Retinal pigment epithelial cell (primary cell): ENCODE measurements at regions not wholly inside any gene's neighbourhood (a gene's known extent, or its start where the extent isn't known, plus 50 kb on each side); places are given as distances from the start of the nearest gene placed in this dataset.

Source experiments
- DNase-seq: peaks from one replicate; pipeline ENCODE4 v3.0.0-alpha.2; 2010; ENCODE audit warnings: low read depth
- H3K4me3 ChIP-seq: 2 replicates; pipeline ENCODE4 v1.5.1; 2011; ENCODE audit warnings: mild to moderate bottlenecking, low read length, control low read depth, moderate library complexity
- CTCF ChIP-seq: conservative IDR thresholded peaks from 2 replicates; pipeline ENCODE4 v1.5.1; 2011; ENCODE audit warnings: low read depth, low read length, control low read depth, inconsistent platforms

- no peak overlapping the region for H3K4me3 ChIP-seq
- no peak for DNase-seq
- TF ChIP-seq CTCF, result no peak
Measured at GRCh38 chr18:73913505-73913904, 234.1 kb downstream of the FBXO15 start.

- no peak for TF ChIP-seq CTCF
- no peak overlapping the region for H3K4me3 ChIP-seq
- no peak for DNase-seq
Measured at GRCh38 chr18:73908323-73908722, 239.3 kb downstream of the FBXO15 start.

- no peak overlapping the region for H3K4me3 ChIP-seq
- DNase-seq, result no peak
- TF ChIP-seq CTCF, result no peak
Measured at GRCh38 chr18:73901566-73901965, 246.1 kb downstream of the FBXO15 start.

- TF ChIP-seq CTCF, result no peak
- no peak for DNase-seq
- no peak overlapping the region for H3K4me3 ChIP-seq
Measured at GRCh38 chr18:73901151-73901550, 246.5 kb downstream of the FBXO15 start.

- H3K4me3 ChIP-seq, result no peak overlapping the region
Measured at GRCh38 chr18:73900106-73900835, 247.4 kb downstream of the FBXO15 start.

GRCh38 chr18:73897517-73897916 lies 250.1 kb downstream of the FBXO15 start:
- H3K4me3 ChIP-seq, result no peak overlapping the region
- no peak for TF ChIP-seq CTCF
- no peak for DNase-seq

More at GRCh38 chr18:73900106-73900835, 247.4 kb downstream of the FBXO15 start:
- no peak for DNase-seq
- TF ChIP-seq CTCF, result no peak

- H3K4me3 ChIP-seq, result no peak overlapping the region
- no peak for DNase-seq
- TF ChIP-seq CTCF, result no peak
Measured at GRCh38 chr18:73896685-73897084, 250.9 kb downstream of the FBXO15 start.
